Vagina (tissue), 2 donors: ENCODE measurements at regions not wholly inside any gene's neighbourhood (a gene's known extent, or its start where the extent isn't known, plus 50 kb on each side); places are given as distances from the start of the nearest gene placed in this dataset.

Source experiments
- POLR2A ChIP-seq, 2 donors: fragments of 450-650 bp; IDR thresholded peaks; one replicate each; pipeline ENCODE4 v1.6.1; 2017; ENCODE audit warnings: antibody characterized with exemption in 2 of 2, mild to moderate bottlenecking in 2 of 2, moderate library complexity in 2 of 2
- POLR2AphosphoS5 ChIP-seq, 2 donors: sonication (generic); formaldehyde crosslinking; IDR thresholded peaks; one replicate each; pipeline ENCODE4 v1.9.0; 2017; ENCODE audit warnings: antibody characterized with exemption in 2 of 2, mild to moderate bottlenecking in 2 of 2, low read depth in 1 of 2; ENCODE audit not compliant: insufficient read depth in 1 of 2
- TF ChIP-seq, protein P1 (sequence below), 3 experiments: fragments of 450-650 bp in 2 of 3; fragments of 200-600 bp in 1 of 3; sonication (generic) in 1 of 3; IDR thresholded peaks; one replicate each; pipeline ENCODE4 v1.5.1; 2017 to 2019; ENCODE audit warnings: antibody characterized with exemption in 3 of 3, mild to moderate bottlenecking in 2 of 3, moderate library complexity in 2 of 3

DNA sequence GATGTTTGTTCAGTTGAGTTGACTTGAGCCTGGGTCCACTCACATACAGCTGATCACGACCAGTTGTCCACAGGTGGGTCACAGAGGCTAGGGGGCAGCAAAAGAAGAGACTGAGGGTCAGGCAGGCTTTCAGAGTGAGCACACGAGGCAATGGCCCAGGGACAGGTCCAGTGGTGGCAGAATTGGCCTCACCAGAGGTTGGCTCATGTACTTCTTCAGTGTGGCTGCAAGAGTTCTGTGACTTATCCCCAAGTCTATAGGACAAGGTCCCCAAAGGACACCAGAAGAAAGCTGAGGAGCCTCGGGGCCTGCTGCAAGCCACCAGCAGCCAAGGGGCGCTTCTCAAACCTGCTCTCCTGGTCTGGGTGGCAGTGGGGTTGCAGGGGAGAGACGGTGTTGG lies 219.8 kb downstream of the TFCP2L1 start:
- TF ChIP-seq POLR2A (IDR thresholded peaks at IDR 0.05) (no peak), POLR2AphosphoS5 (IDR thresholded peaks at IDR 0.05; ENCODE audit: insufficient read depth in 1 of 2, low read depth in 1 of 2) (no peak)
- TF ChIP-seq, protein P1, sequence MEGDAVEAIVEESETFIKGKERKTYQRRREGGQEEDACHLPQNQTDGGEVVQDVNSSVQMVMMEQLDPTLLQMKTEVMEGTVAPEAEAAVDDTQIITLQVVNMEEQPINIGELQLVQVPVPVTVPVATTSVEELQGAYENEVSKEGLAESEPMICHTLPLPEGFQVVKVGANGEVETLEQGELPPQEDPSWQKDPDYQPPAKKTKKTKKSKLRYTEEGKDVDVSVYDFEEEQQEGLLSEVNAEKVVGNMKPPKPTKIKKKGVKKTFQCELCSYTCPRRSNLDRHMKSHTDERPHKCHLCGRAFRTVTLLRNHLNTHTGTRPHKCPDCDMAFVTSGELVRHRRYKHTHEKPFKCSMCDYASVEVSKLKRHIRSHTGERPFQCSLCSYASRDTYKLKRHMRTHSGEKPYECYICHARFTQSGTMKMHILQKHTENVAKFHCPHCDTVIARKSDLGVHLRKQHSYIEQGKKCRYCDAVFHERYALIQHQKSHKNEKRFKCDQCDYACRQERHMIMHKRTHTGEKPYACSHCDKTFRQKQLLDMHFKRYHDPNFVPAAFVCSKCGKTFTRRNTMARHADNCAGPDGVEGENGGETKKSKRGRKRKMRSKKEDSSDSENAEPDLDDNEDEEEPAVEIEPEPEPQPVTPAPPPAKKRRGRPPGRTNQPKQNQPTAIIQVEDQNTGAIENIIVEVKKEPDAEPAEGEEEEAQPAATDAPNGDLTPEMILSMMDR (IDR thresholded peaks at IDR 0.05) = no peak
